Breast epithelium (tissue), 4 donors: ENCODE measurements at regions not wholly inside any gene's neighbourhood (a gene's known extent, or its start where the extent isn't known, plus 50 kb on each side); places are given as distances from the start of the nearest gene placed in this dataset.

Experiments
- DNase-seq, 2 donors: peaks; one replicate each; pipeline ENCODE4 v3.0.0-alpha.2; 2019; ENCODE audit warnings: low spot score in 2 of 2
- H3K27ac ChIP-seq, 2 donors: fragments of 200-600 bp; sonication (generic) in 1 of 2; one replicate each; pipeline ENCODE4 v1.5.1; 2016 to 2019; ENCODE audit warnings: mild to moderate bottlenecking in 1 of 2
- H3K27me3 ChIP-seq, 2 donors: fragments of 200-600 bp; sonication (generic) in 1 of 2; one replicate each; pipeline versions ENCODE4 v1.5.1 to v1.6.0; 2017 to 2019; ENCODE audit warnings: control low read depth in 1 of 2, mild to moderate bottlenecking in 1 of 2
- H3K36me3 ChIP-seq: fragments of 200-600 bp; one replicate; pipeline ENCODE4 v1.5.1; 2019
- H3K4me1 ChIP-seq, 2 donors: fragments of 200-600 bp; sonication (generic); one replicate each; pipeline ENCODE4 v1.5.1; 2016 to 2019; ENCODE audit warnings: control low read depth in 1 of 2
- H3K4me3 ChIP-seq, 3 donors: fragments of 200-600 bp; sonication (generic); 1 replicate in 2 of 3; 2 replicates in 1 of 3; pipeline ENCODE4 v1.5.1; 2016 to 2019; ENCODE audit warnings: mild to moderate bottlenecking in 3 of 3, moderate library complexity in 2 of 3
- H3K9me3 ChIP-seq, 2 donors: fragments of 200-600 bp; sonication (generic) in 1 of 2; one replicate each; pipeline ENCODE4 v1.5.1; 2016 to 2019; ENCODE audit warnings: control low read depth in 1 of 2
- CTCF ChIP-seq, 3 donors: fragments of 450-650 bp; IDR thresholded peaks; one replicate each; pipeline ENCODE4 v1.5.1; 2016 to 2017; ENCODE audit warnings: antibody characterized with exemption in 3 of 3, mild to moderate bottlenecking in 3 of 3, moderate library complexity in 3 of 3
- POLR2A ChIP-seq: fragments of 450-650 bp; IDR thresholded peaks from one replicate; pipeline ENCODE4 v1.6.1; 2016; ENCODE audit warnings: antibody characterized with exemption, mild to moderate bottlenecking, moderate library complexity
- POLR2AphosphoS5 ChIP-seq, 3 donors: sonication (generic); formaldehyde crosslinking; IDR thresholded peaks; one replicate each; pipeline ENCODE4 v1.6.1; 2017; ENCODE audit warnings: antibody characterized with exemption in 3 of 3
- intact Hi-C: fragments of 100-400 bp; cut with DNase I; formaldehyde crosslinking; loops from one replicate; pipeline ENCODE4 v1.15.1; 2023; ENCODE audit warnings: low total_unique reads

- no peaks in the 10 kb centered on the region for H3K4me1 ChIP-seq
- H3K27me3 ChIP-seq: no peaks in the 10 kb centered on the region
- H3K9me3 ChIP-seq: peaks cover 0 to 17% of the 10 kb centered on the region in 2 donors
- intact Hi-C loops: no loop called here
- DNase-seq: no peak
- TF ChIP-seq POLR2AphosphoS5 (IDR thresholded peaks at IDR 0.05) (no peak), CTCF (IDR thresholded peaks at IDR 0.05) (no peak), POLR2A (no peak)
- no peak overlapping the region for H3K27ac ChIP-seq
- H3K4me3 ChIP-seq: no peak overlapping the region
- no peaks in the 10 kb centered on the region for H3K36me3 ChIP-seq
Observed at GRCh38 chr3:3551981-3552380, 247.2 kb upstream of the LRRN1 start.

DNA sequence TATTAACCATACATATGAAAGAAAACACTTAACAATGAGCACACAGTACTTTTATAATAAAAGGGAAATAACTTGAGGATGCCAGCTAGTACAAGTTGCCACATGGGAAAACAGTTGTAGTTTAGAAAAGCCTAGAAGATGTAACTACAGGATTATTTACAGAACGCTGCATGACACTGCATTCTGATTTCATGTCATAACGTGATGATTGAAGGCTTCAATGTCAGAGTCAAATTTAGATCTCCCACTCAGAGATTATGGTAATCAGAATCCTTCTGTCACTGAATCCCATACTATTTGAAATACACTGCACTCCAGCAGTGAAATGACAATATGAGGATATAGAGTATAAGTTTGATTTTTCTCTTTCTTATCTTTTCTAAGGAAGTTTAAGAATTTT, 253.9 kb upstream of the LRRN1 start:
- H3K27me3 ChIP-seq: no peaks in the 10 kb centered on the region
- H3K36me3 ChIP-seq: no peaks in the 10 kb centered on the region
- intact Hi-C loops: loop anchor here (5.0 kb wide), 1 partner anchor 622 kb away; no protein-coding TSS in a partner anchor
- no peak overlapping the region for H3K4me3 ChIP-seq
- DNase-seq: no peak
- H3K4me1 ChIP-seq: no peaks in the 10 kb centered on the region
- TF ChIP-seq POLR2AphosphoS5 (IDR thresholded peaks at IDR 0.05) (no peak), CTCF (IDR thresholded peaks at IDR 0.05) (no peak), POLR2A (no peak)
- H3K27ac ChIP-seq: no peak overlapping the region
- peaks cover 0 to 13% of the 10 kb centered on the region in 2 donors for H3K9me3 ChIP-seq

GRCh38 chr3:3538451-3538850, 260.8 kb upstream of the LRRN1 start:
- Histone ChIP-seq H3K27me3 (no peaks in the 10 kb centered on the region), H3K4me1 (no peaks in the 10 kb centered on the region), H3K27ac (no peak overlapping the region), H3K36me3 (no peaks in the 10 kb centered on the region), H3K4me3 (no peak overlapping the region), H3K9me3 (no peaks in the 10 kb centered on the region)
- intact Hi-C loops: no loop called here
- TF ChIP-seq POLR2AphosphoS5 (IDR thresholded peaks at IDR 0.05) (no peak), CTCF (IDR thresholded peaks at IDR 0.05) (no peak), POLR2A (no peak)
- no peak for DNase-seq

DNA sequence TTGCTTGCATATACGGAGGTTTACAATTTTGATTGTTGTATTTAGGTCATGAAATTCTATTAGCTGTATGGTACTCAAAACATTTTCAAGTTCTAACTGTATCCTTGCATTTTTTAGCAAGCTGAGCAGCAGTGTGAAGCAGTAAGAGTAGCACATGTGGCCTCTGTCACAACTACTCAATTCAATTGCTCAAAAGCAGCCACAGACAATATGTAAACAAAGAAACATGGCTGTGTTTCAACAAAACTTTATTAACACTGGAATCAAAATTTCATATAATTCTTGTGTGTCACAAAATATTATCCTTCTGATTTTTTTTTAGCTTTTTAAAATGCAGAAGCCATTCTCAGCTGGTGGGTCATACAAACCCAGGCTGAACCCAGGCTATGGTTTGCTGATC, 266.7 kb upstream of the LRRN1 start:
- DNase-seq: no peak
- no peak overlapping the region for H3K27ac ChIP-seq
- H3K9me3 ChIP-seq: no peaks in the 10 kb centered on the region
- intact Hi-C loops: no loop called here
- no peaks in the 10 kb centered on the region for H3K27me3 ChIP-seq
- no peaks in the 10 kb centered on the region for H3K36me3 ChIP-seq
- no peaks in the 10 kb centered on the region for H3K4me1 ChIP-seq
- H3K4me3 ChIP-seq: no peak overlapping the region
- TF ChIP-seq POLR2A (no peak), CTCF (IDR thresholded peaks at IDR 0.05) (no peak), POLR2AphosphoS5 (IDR thresholded peaks at IDR 0.05) (no peak)

DNA sequence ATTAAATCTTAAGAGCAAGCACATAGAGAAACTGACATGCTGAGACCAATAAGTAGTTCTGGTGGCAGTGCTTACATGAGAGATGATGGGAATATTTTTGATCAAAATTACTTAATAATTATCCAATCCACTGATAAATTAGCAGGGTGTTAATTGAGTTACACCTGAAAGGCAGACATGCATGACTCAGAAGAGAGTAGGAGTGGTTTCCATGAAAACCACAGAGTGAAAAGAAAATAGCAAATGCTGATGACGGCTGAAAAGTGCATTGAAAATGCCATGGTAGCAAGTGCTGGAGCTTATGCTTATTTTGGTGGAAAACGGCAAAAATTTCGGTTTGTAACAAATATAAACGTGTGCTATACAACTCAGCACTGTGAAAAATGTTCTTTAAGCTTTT, 267.8 kb upstream of the LRRN1 start:
- Histone ChIP-seq H3K27me3 (no peaks in the 10 kb centered on the region), H3K4me1 (no peaks in the 10 kb centered on the region), H3K27ac (no peak overlapping the region), H3K36me3 (no peaks in the 10 kb centered on the region), H3K4me3 (no peak overlapping the region), H3K9me3 (no peaks in the 10 kb centered on the region)
- DNase-seq: no peak
- TF ChIP-seq CTCF (IDR thresholded peaks at IDR 0.05): no peak
- TF ChIP-seq POLR2A: no peak
- TF ChIP-seq POLR2AphosphoS5 (IDR thresholded peaks at IDR 0.05): no peak
- intact Hi-C loops: no loop called here
